ENCODE measurements at regions not wholly inside any gene's neighbourhood (a gene's known extent, or its start where the extent isn't known, plus 50 kb on each side); places are given as distances from the start of the nearest gene placed in this dataset.

GRCh38 chr5:61706751-61707150, 374.7 kb downstream of the ZSWIM6 start:
- no peak for TF ChIP-seq CTCF (IDR thresholded peaks at IDR 0.05)
- TF ChIP-seq POLR2A (IDR thresholded peaks at IDR 0.05) = no peak

Data from lower leg skin (tissue), 3 donors.